Keratinocyte (primary cell): ENCODE measurements at regions not wholly inside any gene's neighbourhood (a gene's known extent, or its start where the extent isn't known, plus 50 kb on each side); places are given as distances from the start of the nearest gene placed in this dataset.
"Not testable (repeated sequence)": the region's sequence is repeated elsewhere in the genome, so short reads cannot be mapped to it uniquely, and the experiment has no call there.

Experiments used
- DNase-seq: peaks from one replicate; pipeline ENCODE4 v3.0.0-alpha.2; 2011; ENCODE audit warnings: low read depth, missing footprints, low spot score
- FAIRE-seq: peaks from 2 replicates; lab custom pipeline; 2011; peaks lifted over from hg19 to GRCh38; lab: Jason Lieb, UNC
- H2AFZ ChIP-seq: 2 replicates; pipeline ENCODE4 v1.6.0; 2012; ENCODE audit warnings: low read length, control low read depth, inconsistent platforms; ENCODE audit not compliant: control insufficient read depth
- H3K27ac ChIP-seq: 2 replicates; pipeline ENCODE4 v1.5.1; 2011; ENCODE audit warnings: low read length; ENCODE audit not compliant: control insufficient read depth, insufficient read depth
- H3K27me3 ChIP-seq: 3 replicates; pipeline ENCODE4 v1.6.0; 2011; ENCODE audit warnings: low read length; ENCODE audit not compliant: control insufficient read depth, insufficient read depth; ENCODE audit errors: extremely low read depth
- H3K36me3 ChIP-seq, 2 experiments: 2 replicates in 1 of 2; 3 replicates in 1 of 2; pipeline ENCODE4 v1.5.1; 2011; ENCODE audit warnings: low read length in 2 of 2, mild to moderate bottlenecking in 1 of 2; ENCODE audit not compliant: control insufficient read depth in 2 of 2, insufficient read depth in 2 of 2; ENCODE audit errors: extremely low read depth in 1 of 2
- H3K4me1 ChIP-seq: 3 replicates; pipeline ENCODE4 v1.5.1; 2011; ENCODE audit warnings: low read length; ENCODE audit not compliant: control insufficient read depth, insufficient read depth; ENCODE audit errors: extremely low read depth
- H3K4me2 ChIP-seq: 3 replicates; pipeline ENCODE4 v1.6.0; 2011; ENCODE audit warnings: low read depth, low read length; ENCODE audit not compliant: control insufficient read depth, insufficient read depth; ENCODE audit errors: extremely low read depth
- H3K4me3 ChIP-seq, 3 experiments: fragments of 200-600 bp in 1 of 3; sonication (generic) in 1 of 3; 2 replicates in 2 of 3; 3 replicates in 1 of 3; pipeline ENCODE4 v1.5.1; 2011 to 2016; ENCODE audit warnings: low read length in 3 of 3, mild to moderate bottlenecking in 3 of 3, control low read depth in 2 of 3, inconsistent platforms in 1 of 3, low read depth in 1 of 3, mixed read lengths in 1 of 3, mixed run types in 1 of 3, moderate library complexity in 1 of 3; ENCODE audit not compliant: control insufficient read depth in 2 of 3, insufficient read depth in 2 of 3; ENCODE audit errors: extremely low read depth in 1 of 3
- H3K79me2 ChIP-seq: 2 replicates; pipeline ENCODE4 v1.6.0; 2012; ENCODE audit warnings: low read length; ENCODE audit not compliant: control insufficient read depth, insufficient read depth
- H3K9ac ChIP-seq: 3 replicates; pipeline ENCODE4 v1.6.0; 2011; ENCODE audit warnings: low read length; ENCODE audit not compliant: control insufficient read depth, insufficient read depth; ENCODE audit errors: extremely low read depth
- H3K9me1 ChIP-seq: 3 replicates; pipeline ENCODE4 v1.6.0; 2011; ENCODE audit warnings: low read length; ENCODE audit not compliant: control insufficient read depth, insufficient read depth; ENCODE audit errors: extremely low read depth
- H3K9me3 ChIP-seq: 2 replicates; pipeline ENCODE4 v1.5.1; 2012; ENCODE audit warnings: low read depth, low read length; ENCODE audit not compliant: control insufficient read depth
- H4K20me1 ChIP-seq: 3 replicates; pipeline ENCODE4 v1.6.0; 2011; ENCODE audit warnings: low read length; ENCODE audit not compliant: control insufficient read depth, insufficient read depth; ENCODE audit errors: extremely low read depth
- CTCF ChIP-seq, 3 experiments: IDR thresholded peaks in 1 of 3; conservative IDR thresholded peaks in 1 of 3; optimal IDR thresholded peaks in 1 of 3; 2 replicates in 2 of 3; 3 replicates in 1 of 3; pipeline versions ENCODE3 to v1.5.1; 2011; ENCODE audit warnings: low read length in 3 of 3, mild to moderate bottlenecking in 3 of 3, moderate library complexity in 2 of 3, control low read depth in 1 of 3, inconsistent platforms in 1 of 3; ENCODE audit not compliant: insufficient read depth in 2 of 3; ENCODE audit errors: extremely low read depth in 1 of 3
- EZH2 ChIP-seq: IDR thresholded peaks from one replicate; pipeline ENCODE4 v1.6.1; 2012; ENCODE audit warnings: inconsistent platforms, mild to moderate bottlenecking, low read length, moderate library complexity
- dilution Hi-C: fragments of 300-500 bp; cut with MboI; formaldehyde crosslinking; loops from one replicate; pipeline ENCODE4 v1.7.0; 2020; ENCODE audit warnings: low sequenced_read_pairs; ENCODE audit not compliant: extremely low pct_ligation_motif_present

GRCh38 chr20:28602403-28603217 is 2654.9 kb upstream of the DEFB115 start:
- TF ChIP-seq CTCF (optimal IDR thresholded peaks at IDR 0.05 in 1 of 3, IDR thresholded peaks at IDR 0.05 in 1 of 3, conservative IDR thresholded peaks at IDR 0.05 in 1 of 3; ENCODE audit: extremely low read depth in 1 of 3, insufficient read depth in 2 of 3, low read length in 3 of 3): peak in 2 of 3 experiments; percentile 60 to 75

GRCh38 chr20:28603218-28603577 is 2654.3 kb upstream of the DEFB115 start:
- H4K20me1 ChIP-seq, FAIRE-seq, H3K27ac ChIP-seq, DNase-seq, H3K36me3 ChIP-seq, H3K79me2 ChIP-seq, H3K27me3 ChIP-seq, H3K9me1 ChIP-seq, H3K4me1 ChIP-seq, H3K9ac ChIP-seq, H3K9me3 ChIP-seq, dilution Hi-C loops: not testable (repeated sequence)
- Histone ChIP-seq H3K4me3 (peak overlapping the region in 1 of 3 experiments; percentile 61), H3K4me2 (peak overlapping the region; percentile 37), H2AFZ (peak overlapping the region; percentile 86)

More at GRCh38 chr20:28602403-28603217, 2654.9 kb upstream of the DEFB115 start:
- Histone ChIP-seq H3K4me3 (peak overlapping the region; percentile 49 to 76 (median 61)), H3K9ac (peak overlapping the region; percentile 65), H2AFZ (peak overlapping the region; percentile 86), H3K4me2 (peak overlapping the region; percentile 37)
- FAIRE-seq, dilution Hi-C loops, H3K9me1 ChIP-seq, H3K79me2 ChIP-seq, H4K20me1 ChIP-seq, H3K4me1 ChIP-seq, H3K9me3 ChIP-seq, H3K27ac ChIP-seq, H3K36me3 ChIP-seq, H3K27me3 ChIP-seq: not testable (repeated sequence)
- peak; percentile 21 for DNase-seq

DNA sequence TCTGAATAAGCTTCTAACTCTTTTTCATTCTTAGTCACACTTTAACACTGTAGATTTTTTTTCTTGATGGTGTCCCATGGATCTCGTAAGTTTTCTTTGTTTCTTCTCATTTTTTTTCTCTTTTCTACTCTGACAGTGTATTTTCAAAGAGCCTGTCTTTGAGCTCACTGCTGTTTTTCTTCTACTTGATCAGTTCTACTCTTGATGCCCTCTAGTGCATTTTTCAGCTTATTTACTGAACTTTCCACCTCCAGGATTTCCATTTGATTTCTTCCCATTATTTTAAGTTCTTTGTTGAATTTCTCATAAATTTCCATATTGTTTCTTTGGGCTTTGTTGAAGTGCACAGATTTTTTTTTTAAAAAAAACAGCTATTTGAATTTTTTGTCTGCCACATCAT is 2641.1 kb upstream of the DEFB115 start:
- no peak for DNase-seq
- H3K27me3 ChIP-seq: no peaks in the 10 kb centered on the region
- H3K9ac ChIP-seq: no peak overlapping the region
- H3K4me1 ChIP-seq: no peaks in the 10 kb centered on the region
- H3K4me2 ChIP-seq: no peak overlapping the region
- no peaks in the 10 kb centered on the region for H3K79me2 ChIP-seq
- no peak for FAIRE-seq
- H4K20me1 ChIP-seq: no peaks in the 10 kb centered on the region
- H3K9me3 ChIP-seq: peaks cover 2% of the 10 kb centered on the region
- dilution Hi-C loops: no loop called here
- H3K9me1 ChIP-seq: no peaks in the 10 kb centered on the region
- H2AFZ ChIP-seq: no peak overlapping the region
- no peak overlapping the region for H3K4me3 ChIP-seq
- TF ChIP-seq EZH2 (no peak), CTCF (optimal IDR thresholded peaks at IDR 0.05 in 1 of 3, IDR thresholded peaks at IDR 0.05 in 1 of 3, conservative IDR thresholded peaks at IDR 0.05 in 1 of 3; ENCODE audit: extremely low read depth in 1 of 3, insufficient read depth in 2 of 3, low read length in 3 of 3) (no peak)
- no peaks in the 10 kb centered on the region for H3K36me3 ChIP-seq
- H3K27ac ChIP-seq: no peak overlapping the region
